Glutamatergic neuron (in vitro differentiated cells): ENCODE measurements at regions not wholly inside any gene's neighbourhood (a gene's known extent, or its start where the extent isn't known, plus 50 kb on each side); places are given as distances from the start of the nearest gene placed in this dataset.

Experiments
- DNase-seq: peaks from one replicate; pipeline ENCODE4 v3.0.0; 2022
- H3K27ac Mint-ChIP-seq: one replicate; pipeline ENCODE4 v1.8.0; 2020; ENCODE audit warnings: mild to moderate bottlenecking, mixed read lengths, inconsistent platforms; ENCODE audit not compliant: unreplicated experiment
- H3K27me3 Mint-ChIP-seq: one replicate; pipeline ENCODE4 v1.8.0; 2020; ENCODE audit warnings: mild to moderate bottlenecking, moderate library complexity, mixed read lengths, inconsistent platforms; ENCODE audit not compliant: unreplicated experiment
- H3K36me3 Mint-ChIP-seq: one replicate; pipeline ENCODE4 v1.8.0; 2020; ENCODE audit warnings: mild to moderate bottlenecking, mixed read lengths, inconsistent platforms; ENCODE audit not compliant: unreplicated experiment
- H3K4me1 Mint-ChIP-seq: one replicate; pipeline ENCODE4 v1.8.0; 2020; ENCODE audit warnings: mild to moderate bottlenecking, low read depth, mixed read lengths, inconsistent platforms; ENCODE audit not compliant: unreplicated experiment
- H3K4me3 Mint-ChIP-seq: one replicate; pipeline ENCODE4 v1.8.0; 2020; ENCODE audit warnings: mild to moderate bottlenecking, mixed read lengths, inconsistent platforms; ENCODE audit not compliant: unreplicated experiment
- H3K9me3 Mint-ChIP-seq: one replicate; pipeline ENCODE4 v1.8.0; 2020; ENCODE audit warnings: mild to moderate bottlenecking, moderate library complexity, mixed read lengths, inconsistent platforms; ENCODE audit not compliant: unreplicated experiment
- TF ChIP-seq, protein P1 (sequence below): fragments of 200-600 bp; sonication (generic); IDR thresholded peaks from one replicate; pipeline ENCODE4 v1.5.0; 2021; ENCODE audit not compliant: partially characterized antibody, unreplicated experiment

DNA sequence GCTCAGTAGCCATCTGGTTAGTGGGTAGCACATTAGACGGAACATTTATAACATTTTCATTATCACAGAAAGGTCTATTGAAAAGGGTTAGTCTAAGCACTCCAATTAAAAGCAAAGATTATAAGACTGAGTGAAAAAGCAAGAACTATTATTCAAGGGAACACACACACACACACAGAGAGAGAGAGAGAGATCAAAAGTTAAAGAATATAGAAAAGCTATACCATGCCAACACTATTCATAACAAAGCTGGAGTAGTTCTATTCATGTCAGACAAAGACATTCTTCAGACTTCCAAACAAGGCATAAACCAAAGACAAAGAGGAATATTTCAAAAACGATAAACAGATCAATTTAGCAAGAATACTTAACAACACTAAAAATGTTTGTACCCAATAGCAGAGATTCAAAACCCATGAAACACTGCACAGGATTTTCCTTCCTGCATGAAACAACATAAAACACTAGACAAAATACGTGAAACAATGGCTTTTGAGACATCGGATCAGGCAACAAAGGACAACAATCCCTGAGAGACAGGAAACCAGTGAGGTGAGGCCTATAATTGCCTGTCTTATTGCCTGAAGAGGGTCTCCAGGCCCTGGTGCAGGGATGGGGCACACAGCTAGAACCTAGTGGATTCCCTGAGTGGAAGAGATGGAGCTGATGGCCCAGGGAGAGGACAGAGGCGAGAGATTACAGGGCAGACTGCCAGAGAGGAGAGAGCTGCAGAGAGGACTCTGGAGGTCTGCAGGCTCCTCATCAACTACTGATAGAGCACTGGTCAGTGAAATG, 83.6 kb upstream of the NPAS2 start:
- Mint-ChIP-seq H3K36me3 (no peaks in the 10 kb centered on the region), H3K27ac (no peak overlapping the region), H3K9me3 (no peaks in the 10 kb centered on the region), H3K4me3 (no peak overlapping the region), H3K4me1 (peaks cover 17% of the 10 kb centered on the region), H3K27me3 (no peaks in the 10 kb centered on the region)
- DNase-seq = no peak
- TF ChIP-seq, protein P1, sequence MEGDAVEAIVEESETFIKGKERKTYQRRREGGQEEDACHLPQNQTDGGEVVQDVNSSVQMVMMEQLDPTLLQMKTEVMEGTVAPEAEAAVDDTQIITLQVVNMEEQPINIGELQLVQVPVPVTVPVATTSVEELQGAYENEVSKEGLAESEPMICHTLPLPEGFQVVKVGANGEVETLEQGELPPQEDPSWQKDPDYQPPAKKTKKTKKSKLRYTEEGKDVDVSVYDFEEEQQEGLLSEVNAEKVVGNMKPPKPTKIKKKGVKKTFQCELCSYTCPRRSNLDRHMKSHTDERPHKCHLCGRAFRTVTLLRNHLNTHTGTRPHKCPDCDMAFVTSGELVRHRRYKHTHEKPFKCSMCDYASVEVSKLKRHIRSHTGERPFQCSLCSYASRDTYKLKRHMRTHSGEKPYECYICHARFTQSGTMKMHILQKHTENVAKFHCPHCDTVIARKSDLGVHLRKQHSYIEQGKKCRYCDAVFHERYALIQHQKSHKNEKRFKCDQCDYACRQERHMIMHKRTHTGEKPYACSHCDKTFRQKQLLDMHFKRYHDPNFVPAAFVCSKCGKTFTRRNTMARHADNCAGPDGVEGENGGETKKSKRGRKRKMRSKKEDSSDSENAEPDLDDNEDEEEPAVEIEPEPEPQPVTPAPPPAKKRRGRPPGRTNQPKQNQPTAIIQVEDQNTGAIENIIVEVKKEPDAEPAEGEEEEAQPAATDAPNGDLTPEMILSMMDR = no peak

DNA sequence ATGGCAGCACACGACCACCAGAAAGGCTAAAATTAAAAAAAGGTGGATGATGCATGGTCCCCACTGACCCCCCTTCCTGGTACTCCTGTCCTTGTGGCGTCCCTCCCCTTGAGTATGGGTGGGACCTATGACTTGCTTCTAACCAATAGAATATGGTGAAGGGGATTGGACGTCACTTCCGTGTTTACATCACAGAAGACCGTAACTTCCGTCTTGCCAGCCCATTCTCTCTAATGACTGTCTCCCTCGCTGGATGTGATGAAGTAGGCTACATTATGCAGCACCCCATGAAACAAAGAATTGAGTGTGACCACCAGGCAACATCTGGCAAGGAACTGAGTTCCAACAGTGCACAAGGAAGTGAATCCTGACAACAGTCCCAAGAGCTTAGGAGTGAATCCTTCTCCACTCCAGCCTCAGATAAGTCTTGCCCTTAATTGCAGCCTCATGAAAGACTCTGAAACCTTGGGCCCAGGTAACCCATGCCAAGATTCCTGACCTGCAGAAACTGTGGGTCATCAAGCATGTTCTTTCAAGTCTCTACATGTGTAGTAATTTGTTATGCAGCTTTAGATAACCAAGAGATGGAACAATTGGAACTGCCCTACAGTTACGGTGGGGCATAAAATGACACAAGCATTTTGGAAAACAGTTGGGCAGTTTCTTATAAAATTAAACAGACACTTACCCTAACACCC, 80.1 kb upstream of the NPAS2 start:
- no peak overlapping the region for H3K4me3 Mint-ChIP-seq
- TF ChIP-seq, protein P1 = no peak
- H3K27me3 Mint-ChIP-seq = peaks cover 1% of the 10 kb centered on the region
- no peaks in the 10 kb centered on the region for H3K9me3 Mint-ChIP-seq
- no peak overlapping the region for H3K27ac Mint-ChIP-seq
- no peaks in the 10 kb centered on the region for H3K36me3 Mint-ChIP-seq
- H3K4me1 Mint-ChIP-seq = peaks cover 8% of the 10 kb centered on the region
- DNase-seq = no peak

DNA sequence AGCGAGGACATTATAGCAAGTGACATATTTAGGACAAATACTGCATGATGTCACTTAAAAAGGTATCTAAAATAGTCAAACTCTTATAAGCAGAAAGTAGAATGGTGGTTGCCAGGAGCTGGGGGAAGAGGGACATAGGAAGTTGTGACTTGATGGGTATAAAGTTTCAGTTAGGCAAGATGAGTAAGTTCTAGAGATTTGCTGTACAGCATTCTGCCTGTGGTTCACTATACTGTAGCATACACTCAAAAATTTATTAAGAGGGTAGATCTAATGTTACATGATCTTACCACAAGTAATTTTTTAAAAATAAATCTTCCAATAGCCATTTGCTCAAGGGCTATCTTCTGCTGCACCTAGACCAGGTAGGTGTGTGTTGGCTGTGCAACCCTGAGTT, 78.1 kb upstream of the NPAS2 start:
- H3K9me3 Mint-ChIP-seq = no peaks in the 10 kb centered on the region
- no peak overlapping the region for H3K27ac Mint-ChIP-seq
- no peaks in the 10 kb centered on the region for H3K36me3 Mint-ChIP-seq
- DNase-seq = no peak
- H3K27me3 Mint-ChIP-seq = peaks cover 4% of the 10 kb centered on the region
- peaks cover 8% of the 10 kb centered on the region for H3K4me1 Mint-ChIP-seq
- no peak overlapping the region for H3K4me3 Mint-ChIP-seq
- TF ChIP-seq, protein P1 = no peak

DNA sequence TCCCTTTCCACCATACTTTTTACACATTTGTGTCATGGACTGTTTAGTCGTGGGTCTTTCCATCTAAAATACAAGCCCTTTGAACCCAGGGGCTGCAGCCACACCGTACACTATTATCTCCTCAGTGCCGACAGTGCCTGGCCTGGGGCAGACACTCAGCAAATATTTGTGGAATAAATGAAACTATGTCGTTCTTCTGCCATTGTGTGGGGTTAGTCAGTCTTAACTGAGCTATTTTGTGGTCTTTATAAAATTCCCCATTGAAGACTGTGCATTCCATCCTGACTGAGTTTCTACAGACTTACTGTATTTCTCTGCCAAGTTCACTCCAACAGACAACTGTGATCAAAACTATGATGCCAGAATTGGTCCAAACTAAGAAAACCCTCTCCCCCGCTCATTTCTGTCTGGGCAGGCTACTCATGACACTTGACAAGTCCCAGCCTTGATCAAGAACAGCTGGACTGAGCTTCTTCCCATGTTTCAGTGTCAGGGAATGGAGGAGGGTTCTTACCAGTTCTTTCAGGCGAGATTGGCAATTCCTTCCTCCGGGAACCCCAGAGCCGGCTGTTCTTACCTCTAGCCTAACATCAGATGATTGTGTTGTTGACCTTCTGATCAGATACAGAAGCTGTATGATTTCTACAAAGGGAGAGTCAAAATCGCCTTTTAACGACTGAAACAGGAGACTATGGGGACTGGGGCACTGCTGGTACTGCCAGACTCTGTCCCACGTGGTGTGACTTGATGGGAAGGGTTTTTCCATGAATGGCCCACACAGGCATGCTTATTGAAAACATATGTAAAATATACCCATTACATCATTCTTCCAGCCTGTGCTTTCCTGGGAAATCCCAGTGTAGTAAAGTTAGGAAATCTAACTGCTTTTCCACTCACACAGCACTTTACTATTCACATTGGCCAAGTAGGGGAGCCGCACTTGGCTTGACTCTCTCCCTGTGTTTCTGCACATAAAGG, 77.4 kb upstream of the NPAS2 start:
- Mint-ChIP-seq H3K9me3 (no peaks in the 10 kb centered on the region), H3K27ac (no peak overlapping the region), H3K4me3 (no peak overlapping the region), H3K4me1 (peaks cover 8% of the 10 kb centered on the region), H3K27me3 (peaks cover 4% of the 10 kb centered on the region), H3K36me3 (no peaks in the 10 kb centered on the region)
- no peak for DNase-seq
- TF ChIP-seq, protein P1 = no peak
